ENCODE measurements at regions not wholly inside any gene's neighbourhood (a gene's known extent, or its start where the extent isn't known, plus 50 kb on each side); places are given as distances from the start of the nearest gene placed in this dataset.

DNA sequence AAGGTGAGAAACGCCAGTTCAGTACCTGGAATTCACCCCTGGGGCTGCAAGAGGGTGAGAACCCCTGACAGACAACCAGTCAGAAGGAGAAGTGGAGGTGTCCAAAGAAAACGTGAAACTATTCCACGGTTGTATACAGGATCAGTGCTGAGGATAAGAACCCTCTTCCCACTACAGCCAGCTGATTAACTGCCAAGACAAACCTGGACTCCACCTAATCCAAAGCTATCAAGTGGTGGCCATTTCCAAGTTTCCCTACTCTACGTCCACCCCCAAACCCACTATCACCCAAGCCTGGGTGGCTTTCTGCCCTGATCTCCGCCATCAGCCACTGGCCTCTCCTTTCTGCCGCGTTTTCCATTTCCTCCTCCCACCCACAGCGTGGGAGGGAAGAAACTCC is 312.3 kb upstream of the ID2 start:
- no peak for TF ChIP-seq EZH2 (IDR thresholded peaks at IDR 0.05; ENCODE audit: borderline replicate concordance, low read depth, low read length, poor library complexity, severe bottlenecking)
- TF ChIP-seq CTCF (conservative IDR thresholded peaks at IDR 0.05; ENCODE audit: low read depth, low read length): no peak
